BJ (cell line): ENCODE measurements at regions not wholly inside any gene's neighbourhood (a gene's known extent, or its start where the extent isn't known, plus 50 kb on each side); places are given as distances from the start of the nearest gene placed in this dataset.
A peak's percentile ranks its signal among the peaks of the same experiment; 100 is the strongest.

Experiments used
- CTCF ChIA-PET: fragments of 350-600 bp; formaldehyde crosslinking; extraction: SDS; loops from one replicate; lab custom pipeline; 2021; ENCODE audit warnings: antibody characterized with exemption, inconsistent platforms; lab: Yijun Ruan, JAX
- POLR2A ChIA-PET: fragments of 300-600 bp; sonication (Branson Sonifier 250); formaldehyde crosslinking; extraction: SDS; loops from one replicate; lab custom pipeline; 2021; ENCODE audit warnings: antibody characterized with exemption; lab: Charles Lee
- DNase-seq: peaks from one replicate; pipeline ENCODE4 v3.0.0-alpha.2; 2011; ENCODE audit warnings: low read depth
- H3K27me3 ChIP-seq: 2 replicates; pipeline ENCODE4 v1.6.0; 2011; ENCODE audit warnings: low read length; ENCODE audit not compliant: control insufficient read depth, insufficient read depth
- H3K36me3 ChIP-seq: 2 replicates; pipeline ENCODE4 v1.5.1; 2011; ENCODE audit warnings: low read length; ENCODE audit not compliant: control insufficient read depth, insufficient read depth
- H3K4me3 ChIP-seq: 2 replicates; pipeline ENCODE4 v1.5.1; 2011; ENCODE audit warnings: low read depth, mild to moderate bottlenecking, control low read depth, low read length
- CTCF ChIP-seq: IDR thresholded peaks from 2 replicates; pipeline ENCODE4 v1.5.1; 2011; ENCODE audit warnings: low read depth, mild to moderate bottlenecking, control low read depth, inconsistent platforms, low read length, moderate library complexity; ENCODE audit not compliant: insufficient read depth

- TF ChIP-seq CTCF: no peak
- Histone ChIP-seq H3K36me3 (no peaks in the 10 kb centered on the region), H3K27me3 (no peaks in the 10 kb centered on the region; the same call in 1 of the 2 replicates), H3K4me3 (no peak overlapping the region)
- CTCF ChIA-PET: no interaction called here
- POLR2A ChIA-PET: no interaction called here
- no peak for DNase-seq
These were observed 238.8 kb downstream of the USP46 start for GRCh38 chr4:52420330-52420729.

GRCh38 chr4:52421811-52422213 is 237.3 kb downstream of the USP46 start:
- peak; percentile 1 for DNase-seq
- ChIA-PET POLR2A (no interaction called here), CTCF (no interaction called here)
- no peak for TF ChIP-seq CTCF
- H3K27me3 ChIP-seq: no peaks in the 10 kb centered on the region
- H3K36me3 ChIP-seq: no peaks in the 10 kb centered on the region
- no peak overlapping the region for H3K4me3 ChIP-seq

- CTCF ChIA-PET: no interaction called here
- POLR2A ChIA-PET: no interaction called here
These were observed 235.1 kb downstream of the USP46 start for GRCh38 chr4:52423967-52424366.

GRCh38 chr4:52425751-52426326 is 233.3 kb downstream of the USP46 start:
- no peak overlapping the region for H3K4me3 ChIP-seq
- TF ChIP-seq CTCF: no peak
- no peaks in the 10 kb centered on the region for H3K36me3 ChIP-seq
- H3K27me3 ChIP-seq: no peaks in the 10 kb centered on the region
- ChIA-PET POLR2A (no interaction called here), CTCF (no interaction called here)
- no peak for DNase-seq

More at GRCh38 chr4:52423967-52424366, 235.1 kb downstream of the USP46 start:
- Histone ChIP-seq H3K36me3 (no peaks in the 10 kb centered on the region), H3K4me3 (no peak overlapping the region), H3K27me3 (no peaks in the 10 kb centered on the region)
- DNase-seq: no peak
- TF ChIP-seq CTCF: no peak

- POLR2A ChIA-PET: no interaction called here
- CTCF ChIA-PET: interaction anchor here (0.7 kb wide), 1 partner anchor 52 kb away, joined by 3 read pairs; no protein-coding TSS in a partner anchor
- Histone ChIP-seq H3K27me3 (no peaks in the 10 kb centered on the region), H3K36me3 (no peaks in the 10 kb centered on the region), H3K4me3 (no peak overlapping the region)
- DNase-seq: no peak
- no peak for TF ChIP-seq CTCF
These were observed 227.7 kb downstream of the USP46 start for GRCh38 chr4:52431410-52431809.
